ENCODE measurements at regions not wholly inside any gene's neighbourhood (a gene's known extent, or its start where the extent isn't known, plus 50 kb on each side); places are given as distances from the start of the nearest gene placed in this dataset.

- Histone ChIP-seq H3K9me3 (no peaks in the 10 kb centered on the region), H3K4me1 (ENCODE audit: control insufficient read depth in 1 of 2, extremely low read depth in 1 of 2, insufficient read depth in 2 of 2, low read length in 2 of 2) (no peaks in the 10 kb centered on the region), H3K27me3 (replicated peaks in 1 of 2; ENCODE audit: control insufficient read depth in 2 of 2, extremely low read depth in 1 of 2, insufficient read depth in 2 of 2, low read length in 1 of 2) (no peaks in the 10 kb centered on the region), H3K27ac (ENCODE audit: low read length) (no peak overlapping the region), H3K4me3 (ENCODE audit: control insufficient read depth in 1 of 2, extremely low read depth in 1 of 2, low read length in 1 of 2) (no peak overlapping the region), H3K36me3 (ENCODE audit: control insufficient read depth in 2 of 2, extremely low read depth in 1 of 2, insufficient read depth in 1 of 2, low read length in 1 of 2) (no peaks in the 10 kb centered on the region)
- Mint-ChIP-seq H3K4me1 (no peaks in the 10 kb centered on the region), H3K36me3 (no peaks in the 10 kb centered on the region), H3K4me3 (no peak overlapping the region), H3K9me3 (peaks cover 8 to 10% (median 9%) of the 10 kb centered on the region in 3 donors), H3K27me3 (no peaks in the 10 kb centered on the region), H3K27ac (no peak overlapping the region)
- DNase-seq (no peak), ATAC-seq (replicated peaks in 1 of 4) (no peak)
- POLR2A ChIA-PET = no interaction called here
- CTCF ChIA-PET = no interaction called here
These were observed 77.7 kb downstream of the BMP2 start for GRCh38 chr20:6845141-6845540.

GRCh38 chr20:6848041-6848440 is 80.6 kb downstream of the BMP2 start:
- Mint-ChIP-seq H3K27me3 (no peaks in the 10 kb centered on the region), H3K4me3 (no peak overlapping the region), H3K4me1 (no peaks in the 10 kb centered on the region), H3K9me3 (peaks cover 7 to 14% (median 12%) of the 10 kb centered on the region in 3 donors), H3K36me3 (no peaks in the 10 kb centered on the region), H3K27ac (no peak overlapping the region)
- no peak for DNase-seq
- no peaks in the 10 kb centered on the region for H3K4me1 ChIP-seq (ENCODE audit: control insufficient read depth in 1 of 2, extremely low read depth in 1 of 2, insufficient read depth in 2 of 2, low read length in 2 of 2)
- H3K27me3 ChIP-seq (replicated peaks in 1 of 2; ENCODE audit: control insufficient read depth in 2 of 2, extremely low read depth in 1 of 2, insufficient read depth in 2 of 2, low read length in 1 of 2) = no peaks in the 10 kb centered on the region
- no peak overlapping the region for H3K4me3 ChIP-seq (ENCODE audit: control insufficient read depth in 1 of 2, extremely low read depth in 1 of 2, low read length in 1 of 2)
- no peak for ATAC-seq (replicated peaks in 1 of 4)
- 100% methylated on average over 1 of the region's 3 CpGs for WGBS (ENCODE audit: insufficient coverage)
- H3K36me3 ChIP-seq (ENCODE audit: control insufficient read depth in 2 of 2, extremely low read depth in 1 of 2, insufficient read depth in 1 of 2, low read length in 1 of 2) = no peaks in the 10 kb centered on the region
- no peaks in the 10 kb centered on the region for H3K9me3 ChIP-seq
- no peak overlapping the region for H3K27ac ChIP-seq (ENCODE audit: low read length)
- POLR2A ChIA-PET = no interaction called here
- CTCF ChIA-PET = no interaction called here

- Histone ChIP-seq H3K4me1 (ENCODE audit: control insufficient read depth in 1 of 2, extremely low read depth in 1 of 2, insufficient read depth in 2 of 2, low read length in 2 of 2) (no peaks in the 10 kb centered on the region), H3K4me3 (ENCODE audit: control insufficient read depth in 1 of 2, extremely low read depth in 1 of 2, low read length in 1 of 2) (no peak overlapping the region), H3K27ac (ENCODE audit: low read length) (no peak overlapping the region), H3K9me3 (no peaks in the 10 kb centered on the region), H3K27me3 (replicated peaks in 1 of 2; ENCODE audit: control insufficient read depth in 2 of 2, extremely low read depth in 1 of 2, insufficient read depth in 2 of 2, low read length in 1 of 2) (no peaks in the 10 kb centered on the region), H3K36me3 (ENCODE audit: control insufficient read depth in 2 of 2, extremely low read depth in 1 of 2, insufficient read depth in 1 of 2, low read length in 1 of 2) (no peaks in the 10 kb centered on the region)
- H3K4me3 Mint-ChIP-seq = no peak overlapping the region
- no peaks in the 10 kb centered on the region for H3K27me3 Mint-ChIP-seq
- ATAC-seq (replicated peaks in 1 of 4) (no peak), DNase-seq (no peak)
- H3K4me1 Mint-ChIP-seq = no peaks in the 10 kb centered on the region
- ChIA-PET POLR2A (no interaction called here), CTCF (no interaction called here)
- no peaks in the 10 kb centered on the region for H3K36me3 Mint-ChIP-seq
- no peak overlapping the region for H3K27ac Mint-ChIP-seq
- peaks cover 9 to 12% (median 11%) of the 10 kb centered on the region in 3 donors for H3K9me3 Mint-ChIP-seq
- no CpG with 5 or more reads among the region's 2 CpGs for WGBS (ENCODE audit: insufficient coverage)
These were observed 81.5 kb downstream of the BMP2 start for GRCh38 chr20:6848992-6849391.

- no peaks in the 10 kb centered on the region for H3K4me1 Mint-ChIP-seq
- no peaks in the 10 kb centered on the region for H3K9me3 ChIP-seq
- no peak overlapping the region for H3K27ac ChIP-seq (ENCODE audit: low read length)
- H3K4me1 ChIP-seq (ENCODE audit: control insufficient read depth in 1 of 2, extremely low read depth in 1 of 2, insufficient read depth in 2 of 2, low read length in 2 of 2) = no peaks in the 10 kb centered on the region
- H3K27me3 ChIP-seq (replicated peaks in 1 of 2; ENCODE audit: control insufficient read depth in 2 of 2, extremely low read depth in 1 of 2, insufficient read depth in 2 of 2, low read length in 1 of 2) = no peaks in the 10 kb centered on the region
- H3K27ac Mint-ChIP-seq = no peak overlapping the region
- no peak for DNase-seq
- H3K4me3 ChIP-seq (ENCODE audit: control insufficient read depth in 1 of 2, extremely low read depth in 1 of 2, low read length in 1 of 2) = no peak overlapping the region
- peaks cover 10 to 12% (median 10%) of the 10 kb centered on the region in 3 donors for H3K9me3 Mint-ChIP-seq
- no peaks in the 10 kb centered on the region for H3K36me3 ChIP-seq (ENCODE audit: control insufficient read depth in 2 of 2, extremely low read depth in 1 of 2, insufficient read depth in 1 of 2, low read length in 1 of 2)
- H3K36me3 Mint-ChIP-seq = no peaks in the 10 kb centered on the region
- CTCF ChIA-PET = interaction anchor here in 1 of 2 donors (0.7 kb wide), 1 partner anchor 39 kb away, joined by 3 read pairs; no protein-coding TSS in a partner anchor
- no peaks in the 10 kb centered on the region for H3K27me3 Mint-ChIP-seq
- H3K4me3 Mint-ChIP-seq = no peak overlapping the region
- POLR2A ChIA-PET = no interaction called here
- WGBS (ENCODE audit: insufficient coverage) = no CpG with 5 or more reads among the region's 4 CpGs
- no peak for ATAC-seq (replicated peaks in 1 of 4)
These were observed 83.7 kb downstream of the BMP2 start for GRCh38 chr20:6851136-6851535.

DNA sequence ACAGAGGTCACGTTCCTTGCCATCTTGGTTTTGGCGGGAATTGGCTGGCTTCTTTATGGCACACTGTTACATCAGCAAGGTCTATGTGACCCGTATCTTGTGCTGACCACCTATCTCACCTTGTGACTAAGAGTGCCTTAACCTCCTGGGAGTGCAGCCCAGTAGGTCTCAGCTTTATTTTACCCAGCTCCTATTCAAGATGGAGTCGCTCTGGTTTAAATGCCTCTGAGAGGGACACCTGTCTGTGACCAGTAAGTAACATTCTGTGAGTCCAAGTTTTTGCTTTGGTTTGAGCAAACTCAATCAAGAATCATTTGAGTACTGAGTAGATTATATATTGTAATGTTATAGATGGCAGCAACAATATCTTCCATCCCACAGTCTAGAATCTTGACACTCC is 85.0 kb downstream of the BMP2 start:
- no peak overlapping the region for H3K27ac ChIP-seq (ENCODE audit: low read length)
- no peaks in the 10 kb centered on the region for H3K27me3 ChIP-seq (replicated peaks in 1 of 2; ENCODE audit: control insufficient read depth in 2 of 2, extremely low read depth in 1 of 2, insufficient read depth in 2 of 2, low read length in 1 of 2)
- ATAC-seq (replicated peaks in 1 of 4) (no peak), DNase-seq (no peak)
- Mint-ChIP-seq H3K9me3 (peaks cover 3 to 10% (median 6%) of the 10 kb centered on the region in 3 donors), H3K27ac (no peak overlapping the region), H3K36me3 (no peaks in the 10 kb centered on the region), H3K27me3 (no peaks in the 10 kb centered on the region), H3K4me1 (no peaks in the 10 kb centered on the region), H3K4me3 (no peak overlapping the region)
- WGBS (ENCODE audit: insufficient coverage) = 74% methylated on average over 3 of the region's 4 CpGs
- H3K4me3 ChIP-seq (ENCODE audit: control insufficient read depth in 1 of 2, extremely low read depth in 1 of 2, low read length in 1 of 2) = no peak overlapping the region
- H3K9me3 ChIP-seq = no peaks in the 10 kb centered on the region
- ChIA-PET POLR2A (no interaction called here), CTCF (no interaction called here)
- no peaks in the 10 kb centered on the region for H3K4me1 ChIP-seq (ENCODE audit: control insufficient read depth in 1 of 2, extremely low read depth in 1 of 2, insufficient read depth in 2 of 2, low read length in 2 of 2)
- no peaks in the 10 kb centered on the region for H3K36me3 ChIP-seq (ENCODE audit: control insufficient read depth in 2 of 2, extremely low read depth in 1 of 2, insufficient read depth in 1 of 2, low read length in 1 of 2)

GRCh38 chr20:6855104-6855503 is 87.6 kb downstream of the BMP2 start:
- H3K4me1 Mint-ChIP-seq = no peaks in the 10 kb centered on the region
- Histone ChIP-seq H3K9me3 (no peaks in the 10 kb centered on the region), H3K4me1 (ENCODE audit: control insufficient read depth in 1 of 2, extremely low read depth in 1 of 2, insufficient read depth in 2 of 2, low read length in 2 of 2) (no peaks in the 10 kb centered on the region), H3K4me3 (ENCODE audit: control insufficient read depth in 1 of 2, extremely low read depth in 1 of 2, low read length in 1 of 2) (no peak overlapping the region), H3K27ac (ENCODE audit: low read length) (no peak overlapping the region), H3K36me3 (ENCODE audit: control insufficient read depth in 2 of 2, extremely low read depth in 1 of 2, insufficient read depth in 1 of 2, low read length in 1 of 2) (no peaks in the 10 kb centered on the region), H3K27me3 (replicated peaks in 1 of 2; ENCODE audit: control insufficient read depth in 2 of 2, extremely low read depth in 1 of 2, insufficient read depth in 2 of 2, low read length in 1 of 2) (no peaks in the 10 kb centered on the region)
- H3K27ac Mint-ChIP-seq = no peak overlapping the region
- no peaks in the 10 kb centered on the region for H3K36me3 Mint-ChIP-seq
- ChIA-PET CTCF (no interaction called here), POLR2A (no interaction called here)
- DNase-seq (no peak), ATAC-seq (replicated peaks in 1 of 4) (no peak)
- H3K4me3 Mint-ChIP-seq = no peak overlapping the region
- peaks cover 3 to 10% (median 9%) of the 10 kb centered on the region in 3 donors for H3K9me3 Mint-ChIP-seq
- H3K27me3 Mint-ChIP-seq = no peaks in the 10 kb centered on the region
- WGBS (ENCODE audit: insufficient coverage) = 18% methylated on average over 2 of the region's 3 CpGs

DNA sequence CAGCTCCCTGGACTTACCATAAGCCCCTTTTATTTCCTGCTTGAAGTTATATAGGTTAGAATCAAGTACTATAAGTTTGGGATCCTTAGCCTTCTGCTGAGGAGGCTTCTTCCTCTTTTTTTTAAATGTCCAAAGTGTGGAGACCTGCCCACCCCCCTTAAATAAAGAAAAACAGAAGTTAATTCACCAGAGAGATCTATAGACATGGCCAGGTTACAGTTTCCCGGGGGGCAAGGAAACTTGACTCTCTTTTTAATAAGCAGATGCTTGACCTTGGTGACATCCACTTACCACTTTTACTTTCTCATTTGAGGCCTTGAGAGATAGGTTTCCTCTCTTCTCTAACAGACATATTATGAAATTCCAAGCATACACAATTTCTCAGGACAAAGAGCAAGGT is 88.3 kb downstream of the BMP2 start:
- no CpG with 5 or more reads among the region's 1 CpG for WGBS (ENCODE audit: insufficient coverage)
- no peaks in the 10 kb centered on the region for H3K27me3 Mint-ChIP-seq
- peaks cover 3 to 10% (median 9%) of the 10 kb centered on the region in 3 donors for H3K9me3 Mint-ChIP-seq
- Histone ChIP-seq H3K4me1 (ENCODE audit: control insufficient read depth in 1 of 2, extremely low read depth in 1 of 2, insufficient read depth in 2 of 2, low read length in 2 of 2) (no peaks in the 10 kb centered on the region), H3K9me3 (no peaks in the 10 kb centered on the region), H3K36me3 (ENCODE audit: control insufficient read depth in 2 of 2, extremely low read depth in 1 of 2, insufficient read depth in 1 of 2, low read length in 1 of 2) (no peaks in the 10 kb centered on the region), H3K4me3 (ENCODE audit: control insufficient read depth in 1 of 2, extremely low read depth in 1 of 2, low read length in 1 of 2) (no peak overlapping the region), H3K27me3 (replicated peaks in 1 of 2; ENCODE audit: control insufficient read depth in 2 of 2, extremely low read depth in 1 of 2, insufficient read depth in 2 of 2, low read length in 1 of 2) (no peaks in the 10 kb centered on the region), H3K27ac (ENCODE audit: low read length) (no peak overlapping the region)
- ChIA-PET CTCF (no interaction called here), POLR2A (no interaction called here)
- no peak for ATAC-seq (replicated peaks in 1 of 4)
- no peak for DNase-seq
- no peaks in the 10 kb centered on the region for H3K4me1 Mint-ChIP-seq
- no peak overlapping the region for H3K27ac Mint-ChIP-seq
- no peak overlapping the region for H3K4me3 Mint-ChIP-seq
- H3K36me3 Mint-ChIP-seq = no peaks in the 10 kb centered on the region

Data from T-cell (primary cell).